CD4-positive, alpha-beta T cell (primary cell): ENCODE measurements at regions not wholly inside any gene's neighbourhood (a gene's known extent, or its start where the extent isn't known, plus 50 kb on each side); places are given as distances from the start of the nearest gene placed in this dataset.
A peak's percentile ranks its signal among the peaks of the same experiment; 100 is the strongest.

ENCODE experiments used
- ATAC-seq: fragments of 200-7000 bp; cut with Tn5 transposase; one replicate; pipeline ENCODE4 v1.10.0; 2022; ENCODE audit warnings: mild to moderate bottlenecking; ENCODE audit not compliant: poor library complexity
- CTCF ChIA-PET: fragments of 350-600 bp; sonication (Branson Sonifier 250); formaldehyde crosslinking; loops from one replicate; lab custom pipeline; 2021; ENCODE audit warnings: antibody characterized with exemption, inconsistent platforms; lab: Charles Lee
- POLR2A ChIA-PET: fragments of 350-600 bp; sonication (Branson Sonifier 250); formaldehyde crosslinking; loops from one replicate; lab custom pipeline; 2021; ENCODE audit warnings: antibody characterized with exemption, inconsistent platforms; lab: Charles Lee
- DNase-seq, 14 experiments: peaks; one replicate each; pipeline ENCODE4 v3.0.0-alpha.2; 2013 to 2020; ENCODE audit warnings: mixed read lengths in 2 of 14
- H3K27ac ChIP-seq, 2 donors: one replicate each; pipeline versions ENCODE4 v1.5.1 to v1.7.0; 2013; ENCODE audit warnings: low read length in 2 of 2, low read depth in 1 of 2, mild to moderate bottlenecking in 1 of 2
- H3K27me3 ChIP-seq, 2 experiments: 1 replicate in 1 of 2; 2 replicates in 1 of 2; pipeline versions ENCODE4 v1.6.1 to v1.7.0; 2013; ENCODE audit warnings: low read length in 2 of 2, control low read depth in 1 of 2, mild to moderate bottlenecking in 1 of 2, moderate library complexity in 1 of 2; ENCODE audit not compliant: insufficient read depth in 2 of 2, control insufficient read depth in 1 of 2
- H3K36me3 ChIP-seq: one replicate; pipeline ENCODE4 v1.6.1; 2013; ENCODE audit warnings: low read length, control low read depth; ENCODE audit not compliant: insufficient read depth
- H3K4me1 ChIP-seq: one replicate; pipeline ENCODE4 v1.6.1; 2013; ENCODE audit warnings: low read length, control low read depth; ENCODE audit not compliant: insufficient read depth
- H3K4me3 ChIP-seq: one replicate; pipeline ENCODE4 v1.5.1; 2013; ENCODE audit warnings: mild to moderate bottlenecking, low read length, moderate library complexity
- H3K9me3 ChIP-seq, 2 experiments: 1 replicate in 1 of 2; 2 replicates in 1 of 2; pipeline versions ENCODE4 v1.6.1 to v1.7.0; 2013; ENCODE audit warnings: low read length in 2 of 2, mild to moderate bottlenecking in 2 of 2, control low read depth in 1 of 2, moderate library complexity in 1 of 2; ENCODE audit not compliant: control insufficient read depth in 1 of 2, insufficient read depth in 1 of 2
- H3K27ac Mint-ChIP-seq: one replicate; pipeline ENCODE4 v1.8.0; 2020; ENCODE audit warnings: mixed read lengths
- H3K27me3 Mint-ChIP-seq: one replicate; pipeline ENCODE4 v1.8.0; 2021; ENCODE audit warnings: mixed read lengths
- H3K36me3 Mint-ChIP-seq: one replicate; pipeline ENCODE4 v1.8.0; 2021; ENCODE audit warnings: low read depth, mixed read lengths
- H3K4me1 Mint-ChIP-seq: one replicate; pipeline ENCODE4 v1.8.0; 2021; ENCODE audit warnings: low read depth, mixed read lengths
- H3K4me3 Mint-ChIP-seq: one replicate; pipeline ENCODE4 v1.8.0; 2020; ENCODE audit warnings: mild to moderate bottlenecking, mixed read lengths
- H3K9me3 Mint-ChIP-seq: one replicate; pipeline ENCODE4 v1.8.0; 2020; ENCODE audit warnings: mixed read lengths
- CTCF ChIP-seq: fragments of 200-600 bp; IDR thresholded peaks from one replicate; pipeline ENCODE4 v1.8.0; 2022; ENCODE audit warnings: antibody characterized with exemption, mild to moderate bottlenecking
- intact Hi-C, 2 experiments: fragments of 100-400 bp; cut with DNase I in 1 of 2; cut with micrococcal nuclease in 1 of 2; formaldehyde crosslinking; loops; one replicate each; pipeline versions ENCODE4 v1.15.1 to v1.9.0; 2023 to 2025; cut with DNase I, micrococcal nuclease

GRCh38 chr6:90463359-90463758 lies 123.5 kb downstream of the MAP3K7 start:
- Histone ChIP-seq H3K36me3 (no peaks in the 10 kb centered on the region), H3K27me3 (no peaks in the 10 kb centered on the region), H3K4me1 (peaks cover 49% of the 10 kb centered on the region), H3K27ac (peak overlapping the region in 1 of 2 donors; percentile 10), H3K4me3 (no peak overlapping the region), H3K9me3 (no peaks in the 10 kb centered on the region)
- POLR2A ChIA-PET: interaction anchor here (1.2 to 2.8 kb wide), 2 partner anchors 9 to 16 kb away, joined by 3 to 9 read pairs; no protein-coding TSS in a partner anchor
- H3K36me3 Mint-ChIP-seq: no peaks in the 10 kb centered on the region
- H3K9me3 Mint-ChIP-seq: no peaks in the 10 kb centered on the region
- intact Hi-C loops: loop anchor here in 1 of 2 experiments (5.0 kb wide), 1 partner anchor 51 kb away; no protein-coding TSS in a partner anchor
- peaks cover 80% of the 10 kb centered on the region for H3K4me1 Mint-ChIP-seq
- TF ChIP-seq CTCF: no peak
- H3K27me3 Mint-ChIP-seq: no peaks in the 10 kb centered on the region
- ATAC-seq (peak; percentile 77), DNase-seq (peak in 10 of 14 experiments; percentile 16 to 82 (median 44))
- H3K27ac Mint-ChIP-seq: peak overlapping the region; percentile 54
- CTCF ChIA-PET: no interaction called here
- peak overlapping the region; percentile 53 for H3K4me3 Mint-ChIP-seq

- Histone ChIP-seq H3K4me1 (peaks cover 51% of the 10 kb centered on the region), H3K27ac (no peak overlapping the region), H3K4me3 (no peak overlapping the region), H3K36me3 (no peaks in the 10 kb centered on the region), H3K9me3 (no peaks in the 10 kb centered on the region), H3K27me3 (no peaks in the 10 kb centered on the region)
- no peak for TF ChIP-seq CTCF
- intact Hi-C loops: loop anchor here in 1 of 2 experiments (5.0 kb wide), 1 partner anchor 50 kb away; no protein-coding TSS in a partner anchor
- Mint-ChIP-seq H3K36me3 (no peaks in the 10 kb centered on the region), H3K27me3 (no peaks in the 10 kb centered on the region), H3K4me1 (peaks cover 84% of the 10 kb centered on the region), H3K9me3 (no peaks in the 10 kb centered on the region), H3K27ac (peak overlapping the region; percentile 3), H3K4me3 (no peak overlapping the region)
- ATAC-seq: no peak
- ChIA-PET POLR2A (interaction anchor here (2.8 kb wide), 1 partner anchor 11 kb away, joined by 9 read pairs; no protein-coding TSS in a partner anchor), CTCF (no interaction called here)
- no peak for DNase-seq
Observed at GRCh38 chr6:90462102-90462501, 124.8 kb downstream of the MAP3K7 start.

GRCh38 chr6:90461383-90461782 lies 125.5 kb downstream of the MAP3K7 start:
- H3K36me3 Mint-ChIP-seq: no peaks in the 10 kb centered on the region
- H3K27ac ChIP-seq: no peak overlapping the region
- no peaks in the 10 kb centered on the region for H3K9me3 Mint-ChIP-seq
- no peaks in the 10 kb centered on the region for H3K27me3 Mint-ChIP-seq
- H3K27me3 ChIP-seq: no peaks in the 10 kb centered on the region
- no peaks in the 10 kb centered on the region for H3K9me3 ChIP-seq
- DNase-seq (no peak), ATAC-seq (no peak)
- H3K4me3 ChIP-seq: no peak overlapping the region
- CTCF ChIA-PET: no interaction called here
- no peak overlapping the region for H3K27ac Mint-ChIP-seq
- no peak overlapping the region for H3K4me3 Mint-ChIP-seq
- intact Hi-C loops: loop anchor here in 1 of 2 experiments (5.0 kb wide), 1 partner anchor 49 kb away; no protein-coding TSS in a partner anchor
- peaks cover 50% of the 10 kb centered on the region for H3K4me1 ChIP-seq
- H3K36me3 ChIP-seq: no peaks in the 10 kb centered on the region
- H3K4me1 Mint-ChIP-seq: peaks cover 76% of the 10 kb centered on the region
- POLR2A ChIA-PET: no interaction called here
- no peak for TF ChIP-seq CTCF
